A673 (cell line): ENCODE measurements at regions not wholly inside any gene's neighbourhood (a gene's known extent, or its start where the extent isn't known, plus 50 kb on each side); places are given as distances from the start of the nearest gene placed in this dataset.

Experiments used
- BruUV-seq: library from RNA; stranded (reverse); fragments of 400-500 nt; replicated peaks from 2 replicates; lab custom pipeline; 2021; lab: Mats Ljungman, UMichigan
- CTCF ChIA-PET: fragments of 300-600 bp; sonication (Branson Sonifier 250); formaldehyde crosslinking; loops from one replicate; lab custom pipeline; 2022; ENCODE audit warnings: antibody characterized with exemption; lab: Charles Lee
- POLR2A ChIA-PET: fragments of 300-600 bp; sonication (Branson Sonifier 250); formaldehyde crosslinking; loops from one replicate; lab custom pipeline; 2022; ENCODE audit warnings: antibody characterized with exemption; ENCODE audit not compliant: low non-redundant PET; lab: Charles Lee
- DNase-seq: peaks from one replicate; pipeline ENCODE4 v3.0.0-alpha.2; 2015; ENCODE audit warnings: low spot score
- H3K27ac ChIP-seq: fragments of 200-600 bp; sonication (generic); 2 replicates; pipeline ENCODE4 v1.5.1; 2016; ENCODE audit warnings: mixed run types, low read depth, mild to moderate bottlenecking, mixed read lengths, antibody characterized with exemption, low read length; ENCODE audit not compliant: poor library complexity, severe bottlenecking
- H3K27me3 ChIP-seq: fragments of 200-600 bp; sonication (generic); replicated peaks from 2 replicates; pipeline ENCODE4 v1.6.1; 2017; ENCODE audit warnings: mixed run types, low read depth, mild to moderate bottlenecking, mixed read lengths, antibody characterized with exemption, low read length; ENCODE audit not compliant: insufficient read depth, poor library complexity
- H3K36me3 ChIP-seq: fragments of 200-600 bp; sonication (generic); 2 replicates; pipeline ENCODE4 v1.6.1; 2016; ENCODE audit warnings: mixed run types, mild to moderate bottlenecking, mixed read lengths, antibody characterized with exemption, low read length; ENCODE audit not compliant: insufficient read depth, poor library complexity, severe bottlenecking
- H3K4me1 ChIP-seq: fragments of 200-600 bp; sonication (generic); 2 replicates; pipeline ENCODE4 v1.6.1; 2017; ENCODE audit warnings: mixed run types, mild to moderate bottlenecking, mixed read lengths, antibody characterized with exemption, low read length; ENCODE audit not compliant: insufficient read depth, poor library complexity, severe bottlenecking
- H3K4me3 ChIP-seq: fragments of 200-600 bp; sonication (generic); 2 replicates; pipeline ENCODE4 v1.5.1; 2016; ENCODE audit warnings: low read depth, mixed run types, mild to moderate bottlenecking, mixed read lengths, low read length; ENCODE audit not compliant: poor library complexity, severe bottlenecking
- H3K9me3 ChIP-seq: fragments of 200-600 bp; sonication (generic); 2 replicates; pipeline ENCODE4 v1.6.1; 2016; ENCODE audit warnings: mixed run types, low read depth, mild to moderate bottlenecking, mixed read lengths, antibody characterized with exemption, low read length; ENCODE audit not compliant: poor library complexity, severe bottlenecking
- CTCF ChIP-seq: fragments of 300-800, 200-600 bp; sonication (generic); conservative IDR thresholded peaks from 2 replicates; pipeline ENCODE4 v1.5.1; 2017; ENCODE audit warnings: low read depth, mild to moderate bottlenecking, antibody characterized with exemption, low read length, moderate library complexity, mixed read lengths
- EZH2 ChIP-seq: fragments of 200-600 bp; sonication (generic); IDR thresholded peaks from 2 replicates; pipeline ENCODE4 v1.6.1; 2017; ENCODE audit warnings: borderline replicate concordance, low read depth, mild to moderate bottlenecking, mixed read lengths, antibody characterized with exemption, low read length; ENCODE audit not compliant: poor library complexity, severe bottlenecking
- intact Hi-C: fragments of 100-400 bp; cut with micrococcal nuclease; formaldehyde crosslinking; loops from one replicate; pipeline ENCODE4 v1.10.0; 2022; ENCODE audit not compliant: unreplicated experiment

GRCh38 chr16:64203126-64203525 lies 918.7 kb downstream of the CDH11 start:
- BruUV-seq = no TSS peak
- TF ChIP-seq CTCF (no peak), EZH2 (no peak)
- H3K4me1 ChIP-seq = peaks cover 7% of the 10 kb centered on the region
- H3K9me3 ChIP-seq = no peaks in the 10 kb centered on the region
- H3K4me3 ChIP-seq = no peak overlapping the region
- intact Hi-C loops = no loop called here
- ChIA-PET CTCF (no interaction called here), POLR2A (no interaction called here)
- no peak for DNase-seq
- no peaks in the 10 kb centered on the region for H3K27me3 ChIP-seq
- no peak overlapping the region for H3K27ac ChIP-seq
- no peaks in the 10 kb centered on the region for H3K36me3 ChIP-seq

GRCh38 chr16:64202571-64202970 lies 919.3 kb downstream of the CDH11 start:
- H3K9me3 ChIP-seq = no peaks in the 10 kb centered on the region
- no peak for DNase-seq
- H3K4me3 ChIP-seq = no peak overlapping the region
- peaks cover 7% of the 10 kb centered on the region for H3K4me1 ChIP-seq
- no peak overlapping the region for H3K27ac ChIP-seq
- TF ChIP-seq EZH2 (no peak), CTCF (no peak)
- BruUV-seq = no TSS peak
- H3K27me3 ChIP-seq = no peaks in the 10 kb centered on the region
- intact Hi-C loops = no loop called here
- no peaks in the 10 kb centered on the region for H3K36me3 ChIP-seq
- CTCF ChIA-PET = no interaction called here
- POLR2A ChIA-PET = no interaction called here

DNA sequence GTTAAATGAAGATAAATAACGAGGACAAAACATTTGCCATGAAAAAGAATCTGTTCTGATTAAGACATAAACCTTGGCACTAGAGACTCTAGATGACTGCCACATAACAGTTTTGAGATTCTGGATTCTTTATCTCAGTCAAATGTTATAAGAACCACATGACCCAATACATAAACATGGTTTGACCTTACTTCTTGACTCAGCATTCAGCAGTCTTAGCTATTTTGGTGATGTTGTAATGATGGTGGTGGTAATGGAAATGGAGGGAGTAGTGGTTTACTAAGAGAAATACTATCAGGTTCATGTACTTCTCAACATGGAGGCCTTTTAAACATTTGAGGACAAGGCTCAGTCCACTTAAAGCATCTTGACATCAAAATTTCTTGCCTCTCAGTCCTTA lies 925.4 kb downstream of the CDH11 start:
- TF ChIP-seq CTCF = no peak
- TF ChIP-seq EZH2 = no peak
- no peak overlapping the region for H3K4me3 ChIP-seq
- no peak for DNase-seq
- CTCF ChIA-PET = no interaction called here
- POLR2A ChIA-PET = no interaction called here
- H3K27me3 ChIP-seq = no peaks in the 10 kb centered on the region
- BruUV-seq = no TSS peak
- H3K27ac ChIP-seq = no peak overlapping the region
- H3K9me3 ChIP-seq = no peaks in the 10 kb centered on the region
- intact Hi-C loops = no loop called here
- H3K36me3 ChIP-seq = no peaks in the 10 kb centered on the region
- H3K4me1 ChIP-seq = no peaks in the 10 kb centered on the region
